HepG2 (cell line): ENCODE measurements at regions not wholly inside any gene's neighbourhood (a gene's known extent, or its start where the extent isn't known, plus 50 kb on each side); places are given as distances from the start of the nearest gene placed in this dataset.

Experiments
- ATAC-seq: fragments of 200-7000 bp; cut with Tn5 transposase; 3 replicates; pipeline ENCODE4 v1.9.1; 2020; ENCODE audit warnings: mild to moderate bottlenecking, moderate library complexity
- BruUV-seq: library from RNA; stranded (reverse); fragments of 400-500 nt; replicated peaks from 2 replicates; lab custom pipeline; 2021; lab: Mats Ljungman, UMichigan
- CTCF ChIA-PET: fragments of 300-600 bp; formaldehyde crosslinking; extraction: SDS; loops from one replicate; lab custom pipeline; 2021; ENCODE audit warnings: low total read pairs, inconsistent platforms, low intra/inter-chr PET ratio; lab: Yijun Ruan, JAX
- POLR2A ChIA-PET: fragments of 350-600 bp; sonication (Branson Sonifier 250); formaldehyde crosslinking; loops from one replicate; lab custom pipeline; 2020; ENCODE audit warnings: antibody characterized with exemption, inconsistent platforms; lab: Yijun Ruan, JAX
- DNase-seq: peaks from one replicate; pipeline ENCODE4 v3.0.0-alpha.2; 2015; ENCODE audit warnings: low spot score
- FAIRE-seq: peaks from 3 replicates; lab custom pipeline; 2011; peaks lifted over from hg19 to GRCh38; lab: Jason Lieb, UNC
- H2AFZ ChIP-seq: one replicate; pipeline ENCODE4 v1.6.1; 2011; ENCODE audit warnings: low read length, inconsistent platforms
- H3K27ac ChIP-seq: fragments of 300-600 bp; 3 replicates; pipeline ENCODE4 v1.8.0; 2011; ENCODE audit warnings: mixed run types, mild to moderate bottlenecking, mixed read lengths, low read length, inconsistent platforms; ENCODE audit not compliant: insufficient read depth; ENCODE audit errors: extremely low read length
- H3K27me3 ChIP-seq, 2 experiments: fragments of 200-600 bp in 1 of 2; 2 replicates in 1 of 2; 3 replicates in 1 of 2; pipeline versions ENCODE4 v1.6.0 to v1.8.0; 2011; ENCODE audit warnings: low read length in 2 of 2, mild to moderate bottlenecking in 2 of 2, moderate library complexity in 2 of 2, inconsistent platforms in 1 of 2; ENCODE audit not compliant: insufficient read depth in 2 of 2, control insufficient read depth in 1 of 2
- H3K36me3 ChIP-seq, 2 experiments: fragments of 200-600 bp in 1 of 2; replicated peaks in 1 of 2; 2 replicates in 1 of 2; 3 replicates in 1 of 2; pipeline versions ENCODE4 v1.5.1 to v1.8.0; 2011; ENCODE audit warnings: low read length in 2 of 2, inconsistent platforms in 1 of 2; ENCODE audit not compliant: insufficient read depth in 2 of 2, control insufficient read depth in 1 of 2
- H3K4me1 ChIP-seq: 2 replicates; pipeline ENCODE4 v1.5.1; 2012; ENCODE audit warnings: low read length, inconsistent platforms; ENCODE audit not compliant: insufficient read depth
- H3K4me2 ChIP-seq: 2 replicates; pipeline ENCODE4 v1.6.0; 2011; ENCODE audit warnings: low read depth, low read length, inconsistent platforms
- H3K4me3 ChIP-seq, 3 experiments: fragments of 200-600 bp in 1 of 3; sonication (generic), shearing (Covaris generic) in 1 of 3; replicated peaks in 1 of 3; 2 replicates each; pipeline ENCODE4 v1.5.1; 2011 to 2016; ENCODE audit warnings: low read length in 3 of 3, inconsistent platforms in 2 of 3, low read depth in 2 of 3, mild to moderate bottlenecking in 2 of 3, control low read depth in 1 of 3, mixed read lengths in 1 of 3; ENCODE audit not compliant: insufficient read depth in 1 of 3
- H3K79me2 ChIP-seq: one replicate; pipeline ENCODE4 v1.6.1; 2011; ENCODE audit warnings: low read length, inconsistent platforms; ENCODE audit not compliant: insufficient read depth
- H3K9ac ChIP-seq: 2 replicates; pipeline ENCODE4 v1.6.0; 2011; ENCODE audit warnings: mild to moderate bottlenecking, low read depth, low read length, inconsistent platforms; ENCODE audit not compliant: insufficient read depth
- H3K9me3 ChIP-seq: 2 replicates; pipeline ENCODE4 v1.5.1; 2012; ENCODE audit warnings: mild to moderate bottlenecking, low read length
- H4K20me1 ChIP-seq: 2 replicates; pipeline ENCODE4 v1.6.0; 2011; ENCODE audit warnings: inconsistent platforms, mild to moderate bottlenecking, low read length, moderate library complexity; ENCODE audit not compliant: insufficient read depth
- ARNT ChIP-seq: fragments of 450-650 bp; IDR thresholded peaks from 2 replicates; pipeline ENCODE4 v1.6.1; 2017
- ARNTL ChIP-seq: sonication (generic); formaldehyde crosslinking; IDR thresholded peaks from 2 replicates; pipeline ENCODE4 v1.4.0; 2020; ENCODE audit warnings: mild to moderate bottlenecking, missing genetic modification reagents
- CBX1 ChIP-seq: IDR thresholded peaks from one replicate; pipeline ENCODE4 v1.6.1; 2016; ENCODE audit warnings: antibody characterized with exemption, low read depth
- HOXA7 ChIP-seq: sonication (generic); formaldehyde crosslinking; IDR thresholded peaks from 2 replicates; pipeline ENCODE4 v1.8.1; 2022; ENCODE audit warnings: mild to moderate bottlenecking, missing genetic modification reagents, moderate library complexity
- POGZ ChIP-seq: sonication (generic); formaldehyde crosslinking; IDR thresholded peaks from 2 replicates; pipeline ENCODE4 v1.4.0; 2020; ENCODE audit warnings: mild to moderate bottlenecking, missing genetic modification reagents
- SCMH1 ChIP-seq: sonication (generic); formaldehyde crosslinking; IDR thresholded peaks from 2 replicates; pipeline ENCODE4 v1.9.0; 2021; ENCODE audit warnings: missing genetic modification reagents, mild to moderate bottlenecking, borderline replicate concordance
- SRSF4 ChIP-seq: fragments of 200-400 bp; formaldehyde crosslinking; IDR thresholded peaks from one replicate; pipeline ENCODE4 v1.6.1; 2018; ENCODE audit warnings: mild to moderate bottlenecking, low read depth, low read length, moderate library complexity; ENCODE audit not compliant: poor library complexity, severe bottlenecking
- SSRP1 ChIP-seq: IDR thresholded peaks from 2 replicates; pipeline ENCODE4 v1.6.1; 2016; ENCODE audit warnings: control low read depth
- ZFP36L2 ChIP-seq: sonication (generic); formaldehyde crosslinking; IDR thresholded peaks from 2 replicates; pipeline ENCODE4 v1.4.0; 2020; ENCODE audit warnings: missing genetic modification reagents
- ZKSCAN5 ChIP-seq: sonication (generic); formaldehyde crosslinking; IDR thresholded peaks from 2 replicates; pipeline ENCODE4 v1.5.1; 2020; ENCODE audit warnings: mild to moderate bottlenecking, missing genetic modification reagents
- ZNF160 ChIP-seq: sonication (generic); formaldehyde crosslinking; IDR thresholded peaks from 2 replicates; pipeline ENCODE4 v1.8.0; 2022; ENCODE audit warnings: mild to moderate bottlenecking, inconsistent platforms, missing genetic modification reagents
- ZNF251 ChIP-seq: sonication (generic); formaldehyde crosslinking; IDR thresholded peaks from 2 replicates; pipeline ENCODE4 v1.9.0; 2021; ENCODE audit warnings: mild to moderate bottlenecking, missing genetic modification reagents
- ZNF839 ChIP-seq: sonication (generic); formaldehyde crosslinking; IDR thresholded peaks from 2 replicates; pipeline ENCODE4 v1.4.0; 2020; ENCODE audit warnings: missing genetic modification reagents, mild to moderate bottlenecking, borderline replicate concordance
- ZSCAN9 ChIP-seq: IDR thresholded peaks from 2 replicates; pipeline ENCODE4 v1.6.1; 2016; ENCODE audit warnings: borderline replicate concordance
- WGBS: methylation state at CpG from one replicate; pipeline ENCODE4 v1.1.6; 2017; ENCODE audit warnings: low lambda C conversion rate; 5-methylcytosine and 5-hydroxymethylcytosine counted together
- in situ Hi-C: cut with HindIII; loops from 2 replicates; pipeline ENCODE4 v1.10.0; 2017; ENCODE audit warnings: low pct_unique_long_range_greater_than_20kb; ENCODE audit not compliant: extremely low pct_ligation_motif_present
- intact Hi-C: fragments of 100-400 bp; cut with micrococcal nuclease; formaldehyde crosslinking; loops from one replicate; pipeline ENCODE4 v1.10.0; 2022; ENCODE audit not compliant: unreplicated experiment
- TF ChIP-seq, protein P1 (sequence below): sonication (generic); formaldehyde crosslinking; IDR thresholded peaks from 2 replicates; pipeline ENCODE4 v1.4.0; 2020; ENCODE audit warnings: missing genetic modification reagents
- TF ChIP-seq, protein P2 (sequence below): sonication (generic); formaldehyde crosslinking; IDR thresholded peaks from 2 replicates; pipeline ENCODE4 v1.4.0; 2020; ENCODE audit warnings: mild to moderate bottlenecking, missing genetic modification reagents
- TF ChIP-seq, protein P3 (sequence below): sonication (generic); formaldehyde crosslinking; IDR thresholded peaks from 2 replicates; pipeline ENCODE4 v1.4.0; 2020; ENCODE audit warnings: missing genetic modification reagents

DNA sequence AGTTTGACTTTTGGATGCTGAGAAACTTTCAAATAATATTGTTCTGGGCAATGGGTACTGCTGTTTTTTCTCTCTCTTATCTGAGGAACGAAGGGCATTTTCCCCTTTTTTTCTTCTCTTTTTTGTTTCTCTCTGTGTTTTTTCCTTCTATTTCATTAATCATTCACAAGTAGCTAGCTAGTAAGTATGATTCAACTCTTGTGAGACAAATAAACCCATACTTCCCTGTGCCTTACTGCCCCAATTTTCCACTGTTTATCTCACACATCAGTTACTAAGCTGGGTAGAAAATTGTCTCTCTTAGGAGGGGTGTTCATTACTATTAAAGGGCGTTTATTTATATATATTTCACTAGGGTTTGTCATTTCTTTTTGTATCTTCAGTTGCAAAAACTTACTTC lies 437.6 kb downstream of the RERGL start:
- intact Hi-C loops, result no loop called here
- no peaks in the 10 kb centered on the region for H3K36me3 ChIP-seq
- no TSS peak for BruUV-seq
- 14% methylated on average over 2 of the region's 2 CpGs for WGBS
- no peak overlapping the region for H3K4me3 ChIP-seq
- H3K79me2 ChIP-seq, result no peaks in the 10 kb centered on the region
- ATAC-seq, result no peak
- no peak for FAIRE-seq
- no peaks in the 10 kb centered on the region for H3K9me3 ChIP-seq
- H3K27me3 ChIP-seq, result no peaks in the 10 kb centered on the region
- H3K4me2 ChIP-seq, result no peak overlapping the region
- no peaks in the 10 kb centered on the region for H3K4me1 ChIP-seq
- ChIA-PET POLR2A (no interaction called here), CTCF (no interaction called here)
- no peak overlapping the region for H2AFZ ChIP-seq
- DNase-seq, result no peak
- in situ Hi-C loops, result no loop called here
- H3K9ac ChIP-seq, result no peak overlapping the region
- H4K20me1 ChIP-seq, result no peaks in the 10 kb centered on the region
- H3K27ac ChIP-seq, result no peak overlapping the region
- TF ChIP-seq ARNTL (CRISPR knock-in tag) (no peak), SSRP1 (CRISPR knock-in tag) (no peak), ZNF251 (CRISPR knock-in tag) (no peak), ZNF839 (no peak), ARNT (no peak), ZFP36L2 (CRISPR knock-in tag) (no peak), ZKSCAN5 (CRISPR knock-in tag) (no peak), SCMH1 (no peak), HOXA7 (no peak), SRSF4 (no peak), CBX1 (no peak), POGZ (CRISPR knock-in tag) (no peak), ZSCAN9 (CRISPR knock-in tag) (no peak), ZNF160 (no peak)
- TF ChIP-seq, protein P1, sequence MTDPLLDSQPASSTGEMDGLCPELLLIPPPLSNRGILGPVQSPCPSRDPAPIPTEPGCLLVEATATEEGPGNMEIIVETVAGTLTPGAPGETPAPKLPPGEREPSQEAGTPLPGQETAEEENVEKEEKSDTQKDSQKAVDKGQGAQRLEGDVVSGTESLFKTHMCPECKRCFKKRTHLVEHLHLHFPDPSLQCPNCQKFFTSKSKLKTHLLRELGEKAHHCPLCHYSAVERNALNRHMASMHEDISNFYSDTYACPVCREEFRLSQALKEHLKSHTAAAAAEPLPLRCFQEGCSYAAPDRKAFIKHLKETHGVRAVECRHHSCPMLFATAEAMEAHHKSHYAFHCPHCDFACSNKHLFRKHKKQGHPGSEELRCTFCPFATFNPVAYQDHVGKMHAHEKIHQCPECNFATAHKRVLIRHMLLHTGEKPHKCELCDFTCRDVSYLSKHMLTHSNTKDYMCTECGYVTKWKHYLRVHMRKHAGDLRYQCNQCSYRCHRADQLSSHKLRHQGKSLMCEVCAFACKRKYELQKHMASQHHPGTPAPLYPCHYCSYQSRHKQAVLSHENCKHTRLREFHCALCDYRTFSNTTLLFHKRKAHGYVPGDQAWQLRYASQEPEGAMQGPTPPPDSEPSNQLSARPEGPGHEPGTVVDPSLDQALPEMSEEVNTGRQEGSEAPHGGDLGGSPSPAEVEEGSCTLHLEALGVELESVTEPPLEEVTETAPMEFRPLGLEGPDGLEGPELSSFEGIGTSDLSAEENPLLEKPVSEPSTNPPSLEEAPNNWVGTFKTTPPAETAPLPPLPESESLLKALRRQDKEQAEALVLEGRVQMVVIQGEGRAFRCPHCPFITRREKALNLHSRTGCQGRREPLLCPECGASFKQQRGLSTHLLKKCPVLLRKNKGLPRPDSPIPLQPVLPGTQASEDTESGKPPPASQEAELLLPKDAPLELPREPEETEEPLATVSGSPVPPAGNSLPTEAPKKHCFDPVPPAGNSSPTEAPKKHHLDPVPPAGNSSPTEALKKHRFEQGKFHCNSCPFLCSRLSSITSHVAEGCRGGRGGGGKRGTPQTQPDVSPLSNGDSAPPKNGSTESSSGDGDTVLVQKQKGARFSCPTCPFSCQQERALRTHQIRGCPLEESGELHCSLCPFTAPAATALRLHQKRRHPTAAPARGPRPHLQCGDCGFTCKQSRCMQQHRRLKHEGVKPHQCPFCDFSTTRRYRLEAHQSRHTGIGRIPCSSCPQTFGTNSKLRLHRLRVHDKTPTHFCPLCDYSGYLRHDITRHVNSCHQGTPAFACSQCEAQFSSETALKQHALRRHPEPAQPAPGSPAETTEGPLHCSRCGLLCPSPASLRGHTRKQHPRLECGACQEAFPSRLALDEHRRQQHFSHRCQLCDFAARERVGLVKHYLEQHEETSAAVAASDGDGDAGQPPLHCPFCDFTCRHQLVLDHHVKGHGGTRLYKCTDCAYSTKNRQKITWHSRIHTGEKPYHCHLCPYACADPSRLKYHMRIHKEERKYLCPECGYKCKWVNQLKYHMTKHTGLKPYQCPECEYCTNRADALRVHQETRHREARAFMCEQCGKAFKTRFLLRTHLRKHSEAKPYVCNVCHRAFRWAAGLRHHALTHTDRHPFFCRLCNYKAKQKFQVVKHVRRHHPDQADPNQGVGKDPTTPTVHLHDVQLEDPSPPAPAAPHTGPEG (CRISPR knock-in tag), result no peak
- TF ChIP-seq, protein P2, sequence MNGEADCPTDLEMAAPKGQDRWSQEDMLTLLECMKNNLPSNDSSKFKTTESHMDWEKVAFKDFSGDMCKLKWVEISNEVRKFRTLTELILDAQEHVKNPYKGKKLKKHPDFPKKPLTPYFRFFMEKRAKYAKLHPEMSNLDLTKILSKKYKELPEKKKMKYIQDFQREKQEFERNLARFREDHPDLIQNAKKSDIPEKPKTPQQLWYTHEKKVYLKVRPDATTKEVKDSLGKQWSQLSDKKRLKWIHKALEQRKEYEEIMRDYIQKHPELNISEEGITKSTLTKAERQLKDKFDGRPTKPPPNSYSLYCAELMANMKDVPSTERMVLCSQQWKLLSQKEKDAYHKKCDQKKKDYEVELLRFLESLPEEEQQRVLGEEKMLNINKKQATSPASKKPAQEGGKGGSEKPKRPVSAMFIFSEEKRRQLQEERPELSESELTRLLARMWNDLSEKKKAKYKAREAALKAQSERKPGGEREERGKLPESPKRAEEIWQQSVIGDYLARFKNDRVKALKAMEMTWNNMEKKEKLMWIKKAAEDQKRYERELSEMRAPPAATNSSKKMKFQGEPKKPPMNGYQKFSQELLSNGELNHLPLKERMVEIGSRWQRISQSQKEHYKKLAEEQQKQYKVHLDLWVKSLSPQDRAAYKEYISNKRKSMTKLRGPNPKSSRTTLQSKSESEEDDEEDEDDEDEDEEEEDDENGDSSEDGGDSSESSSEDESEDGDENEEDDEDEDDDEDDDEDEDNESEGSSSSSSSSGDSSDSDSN (CRISPR knock-in tag), result no peak
- TF ChIP-seq, protein P3, sequence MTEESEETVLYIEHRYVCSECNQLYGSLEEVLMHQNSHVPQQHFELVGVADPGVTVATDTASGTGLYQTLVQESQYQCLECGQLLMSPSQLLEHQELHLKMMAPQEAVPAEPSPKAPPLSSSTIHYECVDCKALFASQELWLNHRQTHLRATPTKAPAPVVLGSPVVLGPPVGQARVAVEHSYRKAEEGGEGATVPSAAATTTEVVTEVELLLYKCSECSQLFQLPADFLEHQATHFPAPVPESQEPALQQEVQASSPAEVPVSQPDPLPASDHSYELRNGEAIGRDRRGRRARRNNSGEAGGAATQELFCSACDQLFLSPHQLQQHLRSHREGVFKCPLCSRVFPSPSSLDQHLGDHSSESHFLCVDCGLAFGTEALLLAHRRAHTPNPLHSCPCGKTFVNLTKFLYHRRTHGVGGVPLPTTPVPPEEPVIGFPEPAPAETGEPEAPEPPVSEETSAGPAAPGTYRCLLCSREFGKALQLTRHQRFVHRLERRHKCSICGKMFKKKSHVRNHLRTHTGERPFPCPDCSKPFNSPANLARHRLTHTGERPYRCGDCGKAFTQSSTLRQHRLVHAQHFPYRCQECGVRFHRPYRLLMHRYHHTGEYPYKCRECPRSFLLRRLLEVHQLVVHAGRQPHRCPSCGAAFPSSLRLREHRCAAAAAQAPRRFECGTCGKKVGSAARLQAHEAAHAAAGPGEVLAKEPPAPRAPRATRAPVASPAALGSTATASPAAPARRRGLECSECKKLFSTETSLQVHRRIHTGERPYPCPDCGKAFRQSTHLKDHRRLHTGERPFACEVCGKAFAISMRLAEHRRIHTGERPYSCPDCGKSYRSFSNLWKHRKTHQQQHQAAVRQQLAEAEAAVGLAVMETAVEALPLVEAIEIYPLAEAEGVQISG, result no peak
